Stimulated activated effector memory CD8-positive, alpha-beta T cell treated with anti-CD3 and anti-CD28 coated beads, Interleukin-12 subunit alpha, Interleukin-12 subunit beta, amount 100 ng/mL, for 72 hours (primary cell): ENCODE measurements at regions not wholly inside any gene's neighbourhood (a gene's known extent, or its start where the extent isn't known, plus 50 kb on each side); places are given as distances from the start of the nearest gene placed in this dataset.
"Not testable (repeated sequence)": the region's sequence is repeated elsewhere in the genome, so short reads cannot be mapped to it uniquely, and the experiment has no call there.

Experiments
- ATAC-seq: fragments of 150-1000 bp; cut with Tn5 transposase; 2 replicates; pipeline ENCODE4 v1.10.0; 2021
- DNase-seq, 2 donors: peaks; one replicate each; pipeline ENCODE4 v3.0.0; 2021 to 2022; ENCODE audit warnings: low spot score in 2 of 2
- H3K27ac Mint-ChIP-seq: one replicate; pipeline ENCODE4 v1.8.0; 2022; ENCODE audit warnings: mild to moderate bottlenecking, mixed read lengths
- H3K36me3 Mint-ChIP-seq: one replicate; pipeline ENCODE4 v1.8.0; 2022; ENCODE audit warnings: mild to moderate bottlenecking, mixed read lengths
- H3K4me1 Mint-ChIP-seq: one replicate; pipeline ENCODE4 v1.8.0; 2022; ENCODE audit warnings: mixed read lengths
- H3K4me3 Mint-ChIP-seq: one replicate; pipeline ENCODE4 v1.8.0; 2022; ENCODE audit warnings: mild to moderate bottlenecking, mixed read lengths
- H3K9me3 Mint-ChIP-seq: one replicate; pipeline ENCODE4 v1.8.0; 2022; ENCODE audit warnings: mixed read lengths

DNA sequence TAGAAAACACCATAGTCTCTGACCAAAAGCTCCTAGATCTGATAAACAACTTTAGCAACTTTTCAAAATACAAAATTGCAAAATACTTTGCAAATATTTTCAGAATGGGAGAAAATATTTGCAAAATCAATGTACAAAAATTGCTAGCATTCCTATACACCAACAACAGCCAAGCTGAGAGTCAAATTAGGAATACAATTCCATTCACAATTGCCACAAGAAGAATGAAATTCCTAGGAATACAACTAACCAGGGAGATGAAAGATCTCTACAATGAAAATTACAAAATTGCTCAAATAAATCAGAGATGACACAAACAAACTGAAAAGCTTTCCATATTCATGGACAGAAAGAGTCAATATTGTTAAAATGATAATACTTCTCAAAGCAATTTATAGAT lies 327.0 kb upstream of the ZC3H15 start:
- H3K27ac Mint-ChIP-seq, result no peak overlapping the region
- H3K4me1 Mint-ChIP-seq, result no peaks in the 10 kb centered on the region
- DNase-seq, result no peak
- ATAC-seq, result no peak
- H3K4me3 Mint-ChIP-seq, result no peak overlapping the region
- peaks cover 22% of the 10 kb centered on the region for H3K9me3 Mint-ChIP-seq
- H3K36me3 Mint-ChIP-seq, result no peaks in the 10 kb centered on the region

GRCh38 chr2:186164325-186164724 lies 321.7 kb upstream of the ZC3H15 start:
- DNase-seq, result no peak
- Mint-ChIP-seq H3K36me3 (no peaks in the 10 kb centered on the region), H3K4me3 (no peak overlapping the region), H3K4me1 (no peaks in the 10 kb centered on the region), H3K27ac (no peak overlapping the region), H3K9me3 (peaks cover 14% of the 10 kb centered on the region)
- ATAC-seq, result no peak

DNA sequence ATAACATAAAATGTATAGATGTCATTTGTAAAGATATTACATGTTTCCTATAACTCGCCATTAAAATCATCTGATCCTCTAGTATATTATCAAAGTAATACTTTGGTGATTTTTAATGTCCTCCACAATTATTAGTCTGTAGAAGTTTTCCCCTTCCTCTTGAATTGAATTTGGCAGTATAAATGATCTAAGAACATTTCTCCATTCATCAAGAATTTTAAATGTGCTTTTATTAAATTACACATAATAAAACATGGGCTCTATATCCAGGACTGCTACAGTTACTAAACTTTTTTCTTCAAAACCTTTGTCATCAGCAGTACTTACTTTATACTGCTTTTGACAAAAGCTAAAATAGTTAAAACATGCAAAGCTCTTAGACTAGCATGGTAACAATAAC lies 315.4 kb upstream of the ZC3H15 start:
- H3K4me3 Mint-ChIP-seq, result no peak overlapping the region

DNA sequence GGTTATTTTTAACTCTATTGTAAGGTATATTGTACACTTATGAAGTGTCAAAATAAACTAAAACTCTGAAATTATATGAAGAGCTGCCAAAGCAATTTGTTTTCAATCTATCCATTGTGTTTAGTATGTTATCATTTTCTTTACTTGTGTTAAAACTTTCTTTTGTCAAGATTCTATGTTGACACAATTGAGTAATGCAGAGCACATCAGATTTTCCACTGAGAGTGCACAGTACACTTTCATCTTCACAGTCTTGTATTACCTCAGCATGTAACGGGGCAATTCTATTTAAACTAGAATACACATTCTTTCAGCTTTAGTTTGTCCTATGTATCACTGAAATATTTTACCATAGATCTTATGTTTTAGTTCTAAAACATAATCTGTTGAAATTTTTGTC lies 304.4 kb upstream of the ZC3H15 start:
- ATAC-seq (no peak), DNase-seq (no peak)
- Mint-ChIP-seq H3K4me3 (no peak overlapping the region), H3K4me1 (no peaks in the 10 kb centered on the region), H3K9me3 (peaks cover 7% of the 10 kb centered on the region), H3K36me3 (no peaks in the 10 kb centered on the region), H3K27ac (no peak overlapping the region)

More for the DNA sequence above, 315.4 kb upstream of the ZC3H15 start:
- Mint-ChIP-seq H3K27ac (no peak overlapping the region), H3K36me3 (no peaks in the 10 kb centered on the region), H3K4me1 (no peaks in the 10 kb centered on the region), H3K9me3 (peaks cover 4% of the 10 kb centered on the region)
- no peak for DNase-seq
- no peak for ATAC-seq

DNA sequence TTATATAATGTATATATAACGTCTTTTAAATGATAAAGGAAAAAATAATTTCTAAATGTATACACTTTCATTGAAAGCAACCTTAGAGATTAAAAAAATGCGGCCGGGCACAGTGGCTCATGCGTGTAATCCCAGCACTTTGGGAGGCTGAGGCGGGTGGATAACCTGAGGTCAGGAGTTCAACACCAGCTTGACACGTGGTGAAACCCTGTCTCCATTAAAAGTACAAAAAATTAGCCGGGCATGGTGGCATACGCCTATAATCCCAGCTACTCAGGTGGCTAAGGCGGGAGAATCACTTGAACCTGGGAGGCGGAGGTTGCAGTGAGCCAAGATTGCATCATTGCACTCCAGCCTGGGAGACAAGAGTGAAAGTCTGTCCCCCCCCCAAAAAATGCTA lies 303.7 kb upstream of the ZC3H15 start:
- H3K4me1 Mint-ChIP-seq, H3K36me3 Mint-ChIP-seq, H3K27ac Mint-ChIP-seq, ATAC-seq, H3K4me3 Mint-ChIP-seq, DNase-seq, H3K9me3 Mint-ChIP-seq: not testable (repeated sequence)

GRCh38 chr2:186183406-186183805 lies 302.7 kb upstream of the ZC3H15 start:
- no peak for ATAC-seq
- no peaks in the 10 kb centered on the region for H3K36me3 Mint-ChIP-seq
- no peaks in the 10 kb centered on the region for H3K4me1 Mint-ChIP-seq
- H3K9me3 Mint-ChIP-seq, result peaks cover 7% of the 10 kb centered on the region
- DNase-seq, result no peak
- no peak overlapping the region for H3K4me3 Mint-ChIP-seq
- H3K27ac Mint-ChIP-seq, result no peak overlapping the region

- no peak for DNase-seq
- H3K9me3 Mint-ChIP-seq, result no peaks in the 10 kb centered on the region
- no peak overlapping the region for H3K27ac Mint-ChIP-seq
- no peaks in the 10 kb centered on the region for H3K36me3 Mint-ChIP-seq
- no peaks in the 10 kb centered on the region for H3K4me1 Mint-ChIP-seq
- H3K4me3 Mint-ChIP-seq, result no peak overlapping the region
- ATAC-seq, result no peak
Observed at GRCh38 chr2:186187854-186188253, 298.2 kb upstream of the ZC3H15 start.

DNA sequence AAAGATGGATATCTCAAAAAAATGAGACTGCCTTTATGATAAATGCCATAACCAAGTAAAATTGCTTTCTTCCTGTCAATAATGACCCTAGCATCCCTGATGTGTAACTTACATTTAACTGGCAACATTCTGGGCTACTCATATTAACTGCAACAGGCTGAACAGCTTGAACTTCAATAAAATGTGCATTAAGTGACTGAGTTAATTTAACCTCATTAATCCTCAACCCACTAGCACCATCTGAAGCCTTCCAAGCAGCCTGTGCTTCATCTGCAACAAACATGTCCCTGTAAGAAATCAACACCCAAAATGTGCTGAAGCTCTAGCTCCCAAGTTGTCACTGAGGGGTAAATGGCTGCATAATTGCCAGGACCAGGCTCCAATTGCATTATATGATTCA lies 296.2 kb upstream of the ZC3H15 start:
- Mint-ChIP-seq H3K9me3 (no peaks in the 10 kb centered on the region), H3K4me3 (no peak overlapping the region), H3K27ac (no peak overlapping the region), H3K4me1 (no peaks in the 10 kb centered on the region), H3K36me3 (no peaks in the 10 kb centered on the region)
- DNase-seq, result no peak
- no peak for ATAC-seq

- Mint-ChIP-seq H3K36me3 (no peaks in the 10 kb centered on the region), H3K9me3 (no peaks in the 10 kb centered on the region), H3K27ac (no peak overlapping the region), H3K4me3 (no peak overlapping the region), H3K4me1 (no peaks in the 10 kb centered on the region)
- ATAC-seq, result no peak
- no peak for DNase-seq
Observed at GRCh38 chr2:186195696-186196095, 290.4 kb upstream of the ZC3H15 start.

DNA sequence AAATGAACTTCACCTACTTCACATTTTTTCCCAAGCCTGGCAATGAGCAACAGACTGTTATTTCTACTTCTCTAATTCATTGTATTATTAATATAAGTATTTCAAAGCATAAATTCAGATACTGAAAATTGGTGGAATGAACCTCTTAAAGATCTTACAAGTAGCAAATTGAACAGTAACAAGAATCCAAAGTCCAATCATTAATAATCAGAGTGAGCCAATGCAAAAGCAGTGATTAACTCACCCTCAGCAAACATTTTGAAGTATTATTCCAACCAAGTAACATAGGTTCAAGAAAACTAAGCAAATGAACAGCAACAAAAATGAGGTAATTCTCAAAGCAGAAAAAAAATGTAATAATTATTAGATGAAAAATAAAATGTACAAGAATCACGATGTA lies 288.1 kb upstream of the ZC3H15 start:
- H3K4me1 Mint-ChIP-seq, result no peaks in the 10 kb centered on the region
- H3K9me3 Mint-ChIP-seq, result no peaks in the 10 kb centered on the region
- DNase-seq, result no peak
- H3K4me3 Mint-ChIP-seq, result no peak overlapping the region
- H3K36me3 Mint-ChIP-seq, result no peaks in the 10 kb centered on the region
- no peak overlapping the region for H3K27ac Mint-ChIP-seq
- ATAC-seq, result no peak

DNA sequence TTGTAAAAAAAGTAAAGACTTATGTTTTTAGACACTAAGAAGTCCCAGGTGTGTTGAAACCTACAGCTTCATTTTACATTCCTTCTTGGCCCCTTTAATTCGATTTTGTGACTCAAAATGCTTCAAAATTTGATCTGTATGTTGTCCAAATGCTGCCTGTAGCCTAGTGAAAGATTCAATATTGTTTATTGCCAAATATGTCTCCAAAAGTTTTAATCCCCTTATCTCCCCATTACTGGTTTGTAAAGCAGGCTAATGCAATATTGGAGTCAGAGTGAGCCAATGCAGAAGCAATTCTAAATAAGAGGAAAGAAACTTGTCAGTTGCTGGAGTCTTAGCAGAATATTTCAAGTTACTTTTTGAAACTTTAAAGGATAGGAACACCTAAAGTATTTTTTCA lies 287.0 kb upstream of the ZC3H15 start:
- DNase-seq (no peak), ATAC-seq (no peak)
- no peak overlapping the region for H3K4me3 Mint-ChIP-seq
- no peaks in the 10 kb centered on the region for H3K36me3 Mint-ChIP-seq
- no peaks in the 10 kb centered on the region for H3K4me1 Mint-ChIP-seq
- no peaks in the 10 kb centered on the region for H3K9me3 Mint-ChIP-seq
- no peak overlapping the region for H3K27ac Mint-ChIP-seq

- no peak for ATAC-seq
- no peak overlapping the region for H3K4me3 Mint-ChIP-seq
- no peaks in the 10 kb centered on the region for H3K9me3 Mint-ChIP-seq
- DNase-seq, result no peak
- no peaks in the 10 kb centered on the region for H3K4me1 Mint-ChIP-seq
- H3K36me3 Mint-ChIP-seq, result no peaks in the 10 kb centered on the region
- no peak overlapping the region for H3K27ac Mint-ChIP-seq
Observed at GRCh38 chr2:186201371-186201770, 284.7 kb upstream of the ZC3H15 start.

- H3K36me3 Mint-ChIP-seq, result no peaks in the 10 kb centered on the region
- ATAC-seq, result no peak
- peaks cover 8% of the 10 kb centered on the region for H3K9me3 Mint-ChIP-seq
- no peak overlapping the region for H3K4me3 Mint-ChIP-seq
- DNase-seq, result no peak
- no peak overlapping the region for H3K27ac Mint-ChIP-seq
- no peaks in the 10 kb centered on the region for H3K4me1 Mint-ChIP-seq
Observed at GRCh38 chr2:186205254-186205911, 280.7 kb upstream of the ZC3H15 start.

DNA sequence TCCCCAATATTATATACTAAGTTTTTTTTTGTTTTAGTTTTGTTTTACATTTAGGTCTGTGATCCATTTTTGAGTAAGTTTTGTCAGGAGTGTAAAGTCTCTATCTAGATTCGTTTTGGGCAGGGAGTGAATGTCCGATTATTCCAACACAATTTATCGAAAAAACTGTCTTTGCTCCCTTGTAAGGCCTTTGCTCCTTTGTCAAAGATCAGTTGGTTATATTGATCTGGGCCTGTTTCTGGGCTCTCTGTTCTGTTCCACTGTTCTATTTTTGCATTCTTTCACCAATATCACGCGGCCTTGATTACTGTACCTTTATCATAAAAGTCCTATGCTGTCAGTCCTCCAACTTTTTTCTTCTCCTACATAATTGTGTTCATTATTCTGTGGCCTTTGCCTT lies 276.5 kb upstream of the ZC3H15 start:
- Mint-ChIP-seq H3K9me3 (peaks cover 13% of the 10 kb centered on the region), H3K27ac (no peak overlapping the region), H3K4me3 (no peak overlapping the region), H3K36me3 (no peaks in the 10 kb centered on the region), H3K4me1 (no peaks in the 10 kb centered on the region)
- ATAC-seq, result no peak
- no peak for DNase-seq

GRCh38 chr2:186220409-186220808 lies 265.7 kb upstream of the ZC3H15 start:
- Mint-ChIP-seq H3K4me1 (no peaks in the 10 kb centered on the region), H3K4me3 (no peak overlapping the region), H3K27ac (no peak overlapping the region), H3K9me3 (peaks cover 13% of the 10 kb centered on the region), H3K36me3 (no peaks in the 10 kb centered on the region)
- DNase-seq, result no peak
- no peak for ATAC-seq

DNA sequence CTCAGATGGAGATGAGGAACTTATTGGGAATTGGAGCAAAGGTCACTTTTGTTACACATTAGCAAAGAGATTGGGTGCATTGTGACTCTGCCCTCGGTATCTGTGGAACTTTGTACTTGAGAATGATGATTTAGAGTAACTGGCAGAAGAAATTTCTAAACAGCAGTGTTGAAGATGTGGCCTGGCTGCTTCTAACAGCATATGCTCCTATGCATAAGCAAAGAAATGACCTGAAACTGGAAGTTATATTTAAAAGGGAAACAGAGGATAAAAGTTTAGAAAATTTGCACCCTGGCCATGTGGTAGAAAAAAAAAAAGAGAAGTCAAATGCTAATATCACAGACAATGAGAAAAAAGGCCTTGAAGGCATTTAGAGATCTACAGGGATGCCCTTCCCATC lies 256.8 kb upstream of the ZC3H15 start:
- ATAC-seq (no peak), DNase-seq (no peak)
- no peak overlapping the region for H3K4me3 Mint-ChIP-seq
- no peaks in the 10 kb centered on the region for H3K36me3 Mint-ChIP-seq
- H3K4me1 Mint-ChIP-seq, result no peaks in the 10 kb centered on the region
- H3K9me3 Mint-ChIP-seq, result peaks cover 42% of the 10 kb centered on the region
- no peak overlapping the region for H3K27ac Mint-ChIP-seq

- H3K27ac Mint-ChIP-seq, result no peak overlapping the region
- H3K4me1 Mint-ChIP-seq, result no peaks in the 10 kb centered on the region
- DNase-seq (no peak), ATAC-seq (no peak)
- H3K36me3 Mint-ChIP-seq, result no peaks in the 10 kb centered on the region
- H3K9me3 Mint-ChIP-seq, result peaks cover 10% of the 10 kb centered on the region
- H3K4me3 Mint-ChIP-seq, result no peak overlapping the region
Observed at GRCh38 chr2:186241874-186242273, 244.2 kb upstream of the ZC3H15 start.
